Right lobe of liver (tissue), 6 donors: ENCODE measurements at regions not wholly inside any gene's neighbourhood (a gene's known extent, or its start where the extent isn't known, plus 50 kb on each side); places are given as distances from the start of the nearest gene placed in this dataset.

ENCODE experiments used
- ATAC-seq, 4 donors: fragments of 200-7000 bp; cut with Tn5 transposase; one replicate each; pipeline ENCODE4 v1.9.1; 2020; ENCODE audit warnings: mild to moderate bottlenecking in 4 of 4, moderate library complexity in 4 of 4
- DNase-seq, 3 donors: peaks; one replicate each; pipeline ENCODE4 v3.0.0-alpha.2; 2020
- H3K27ac ChIP-seq, 3 donors: fragments of 200-600 bp; one replicate each; pipeline ENCODE4 v1.8.0; 2022
- H3K27me3 ChIP-seq, 2 donors: fragments of 200-600 bp; one replicate each; pipeline ENCODE4 v1.8.0; 2022
- H3K36me3 ChIP-seq, 4 donors: fragments of 200-600 bp; sonication (generic) in 1 of 4; one replicate each; pipeline versions ENCODE4 v1.5.1 to v1.8.0; 2017 to 2022; ENCODE audit warnings: control low read depth in 1 of 4
- H3K4me1 ChIP-seq, 4 donors: fragments of 200-600 bp; sonication (generic) in 1 of 4; one replicate each; pipeline versions ENCODE4 v1.5.1 to v1.8.0; 2017 to 2022; ENCODE audit warnings: control low read depth in 1 of 4
- H3K4me3 ChIP-seq, 3 donors: fragments of 200-600 bp; one replicate each; pipeline ENCODE4 v1.8.0; 2022
- H3K9me3 ChIP-seq, 4 donors: fragments of 200-600 bp; sonication (generic) in 1 of 4; one replicate each; pipeline versions ENCODE4 v1.5.1 to v1.8.0; 2017 to 2022; ENCODE audit warnings: control low read depth in 1 of 4
- POLR2A ChIP-seq: fragments of 450-650 bp; IDR thresholded peaks from one replicate; pipeline ENCODE4 v1.6.1; 2017; ENCODE audit warnings: antibody characterized with exemption, mild to moderate bottlenecking
- WGBS: methylation state at CpG from one replicate; pipeline ENCODE4 v1.1.6; 2018; ENCODE audit warnings: low coverage, low lambda C conversion rate; ENCODE audit not compliant: insufficient coverage; ENCODE audit errors: missing lambda C conversion rate; 5-methylcytosine and 5-hydroxymethylcytosine counted together
- intact Hi-C, 2 donors: fragments of 100-400 bp; cut with DNase I; formaldehyde crosslinking; loops; one replicate each; pipeline versions ENCODE4 v1.11.2 to v1.14.1; 2022
- TF ChIP-seq, protein P1 (sequence below), 4 donors: fragments of 200-600 bp in 3 of 4; fragments of 450-650 bp in 1 of 4; IDR thresholded peaks; one replicate each; pipeline versions ENCODE4 v1.5.1 to v1.8.0; 2016 to 2022; ENCODE audit warnings: antibody characterized with exemption in 4 of 4, mild to moderate bottlenecking in 2 of 4
- donor health status: DM: no; HTN: yes; CAD: no.
- donor health status: DM: no; HTN: no; CAD: no.
- donor health status: DM: no; HTN: no; CAD: no.
- donor health status: DM: no; HTN: yes; CAD: no.
- donor health status: DM: no; HTN: yes; CAD: no.

DNA sequence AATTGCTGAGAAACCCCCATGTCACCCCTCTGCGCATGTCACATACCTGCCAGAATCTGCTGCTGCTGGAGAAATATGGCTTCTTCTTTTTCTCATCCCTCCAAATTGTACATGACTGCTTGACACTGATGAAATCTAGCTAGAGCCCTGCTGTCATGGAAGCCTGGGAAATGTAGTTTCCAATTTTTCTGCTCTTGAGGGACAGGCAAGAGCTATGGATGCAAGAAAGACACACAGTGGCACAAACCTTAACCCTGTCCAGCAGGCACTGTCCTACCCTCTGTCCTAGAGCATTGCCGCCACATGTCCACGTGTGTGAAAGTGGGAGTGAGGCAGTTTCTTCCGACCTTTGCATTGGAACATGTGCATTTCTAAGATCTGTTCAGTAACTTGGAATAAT lies 255.5 kb upstream of the SEMA6A start:
- Histone ChIP-seq H3K4me1 (no peaks in the 10 kb centered on the region), H3K4me3 (no peak overlapping the region), H3K36me3 (no peaks in the 10 kb centered on the region), H3K27ac (no peak overlapping the region), H3K27me3 (no peaks in the 10 kb centered on the region), H3K9me3 (no peaks in the 10 kb centered on the region)
- 80% methylated on average over 4 of the region's 4 CpGs for WGBS
- ATAC-seq (no peak), DNase-seq (no peak)
- TF ChIP-seq, protein P1, sequence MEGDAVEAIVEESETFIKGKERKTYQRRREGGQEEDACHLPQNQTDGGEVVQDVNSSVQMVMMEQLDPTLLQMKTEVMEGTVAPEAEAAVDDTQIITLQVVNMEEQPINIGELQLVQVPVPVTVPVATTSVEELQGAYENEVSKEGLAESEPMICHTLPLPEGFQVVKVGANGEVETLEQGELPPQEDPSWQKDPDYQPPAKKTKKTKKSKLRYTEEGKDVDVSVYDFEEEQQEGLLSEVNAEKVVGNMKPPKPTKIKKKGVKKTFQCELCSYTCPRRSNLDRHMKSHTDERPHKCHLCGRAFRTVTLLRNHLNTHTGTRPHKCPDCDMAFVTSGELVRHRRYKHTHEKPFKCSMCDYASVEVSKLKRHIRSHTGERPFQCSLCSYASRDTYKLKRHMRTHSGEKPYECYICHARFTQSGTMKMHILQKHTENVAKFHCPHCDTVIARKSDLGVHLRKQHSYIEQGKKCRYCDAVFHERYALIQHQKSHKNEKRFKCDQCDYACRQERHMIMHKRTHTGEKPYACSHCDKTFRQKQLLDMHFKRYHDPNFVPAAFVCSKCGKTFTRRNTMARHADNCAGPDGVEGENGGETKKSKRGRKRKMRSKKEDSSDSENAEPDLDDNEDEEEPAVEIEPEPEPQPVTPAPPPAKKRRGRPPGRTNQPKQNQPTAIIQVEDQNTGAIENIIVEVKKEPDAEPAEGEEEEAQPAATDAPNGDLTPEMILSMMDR (IDR thresholded peaks at IDR 0.05) = no peak
- TF ChIP-seq POLR2A = no peak
- intact Hi-C loops = no loop called here

DNA sequence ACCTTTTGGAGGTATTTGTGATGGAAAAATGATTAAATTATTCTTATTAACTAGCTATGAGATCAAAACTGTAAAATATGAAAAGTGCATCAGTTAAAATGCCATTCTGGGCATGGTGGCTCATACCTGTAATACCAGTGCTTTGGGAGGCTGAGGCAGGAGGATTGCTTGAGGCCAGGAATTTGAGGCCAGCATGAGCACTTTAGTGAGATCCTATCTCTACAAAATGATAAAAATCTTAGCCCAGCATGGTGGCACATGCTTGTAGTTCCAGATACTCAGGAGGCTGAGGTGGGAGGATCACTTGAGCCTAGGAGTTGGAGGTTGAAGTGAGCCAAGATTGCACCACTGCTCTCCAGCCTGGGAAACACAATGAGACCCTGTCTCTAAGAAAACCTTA lies 252.5 kb upstream of the SEMA6A start:
- no peaks in the 10 kb centered on the region for H3K4me1 ChIP-seq
- H3K36me3 ChIP-seq = no peaks in the 10 kb centered on the region
- H3K4me3 ChIP-seq = no peak overlapping the region
- intact Hi-C loops = no loop called here
- no peaks in the 10 kb centered on the region for H3K27me3 ChIP-seq
- no peak for TF ChIP-seq POLR2A
- TF ChIP-seq, protein P1 (IDR thresholded peaks at IDR 0.05) = no peak
- ATAC-seq (no peak), DNase-seq (no peak)
- no peak overlapping the region for H3K27ac ChIP-seq
- no peaks in the 10 kb centered on the region for H3K9me3 ChIP-seq

DNA sequence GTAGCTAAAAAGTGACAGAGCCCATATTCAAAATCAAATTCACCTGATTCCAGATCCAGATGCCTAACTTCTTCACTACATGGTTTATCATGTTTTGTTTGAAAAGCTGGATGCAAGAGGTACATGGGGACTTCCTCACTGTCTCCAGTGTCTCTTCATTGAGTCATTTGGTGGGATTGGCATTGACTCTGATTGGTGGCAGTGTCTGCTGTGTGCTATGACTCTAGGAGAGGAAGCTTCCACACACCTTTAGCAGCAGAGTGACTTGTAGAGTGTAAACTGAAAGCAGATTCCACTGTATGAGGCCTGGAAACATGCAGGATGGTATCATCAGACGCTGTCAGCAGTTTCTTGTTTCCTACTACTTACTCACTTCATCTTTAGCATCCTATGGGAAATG lies 250.9 kb upstream of the SEMA6A start:
- Histone ChIP-seq H3K27me3 (no peaks in the 10 kb centered on the region), H3K27ac (no peak overlapping the region), H3K9me3 (no peaks in the 10 kb centered on the region), H3K4me1 (no peaks in the 10 kb centered on the region), H3K4me3 (no peak overlapping the region), H3K36me3 (no peaks in the 10 kb centered on the region)
- ATAC-seq (no peak), DNase-seq (no peak)
- intact Hi-C loops = no loop called here
- WGBS = 100% methylated on average over 1 of the region's 1 CpG
- TF ChIP-seq, protein P1 (IDR thresholded peaks at IDR 0.05) = no peak

DNA sequence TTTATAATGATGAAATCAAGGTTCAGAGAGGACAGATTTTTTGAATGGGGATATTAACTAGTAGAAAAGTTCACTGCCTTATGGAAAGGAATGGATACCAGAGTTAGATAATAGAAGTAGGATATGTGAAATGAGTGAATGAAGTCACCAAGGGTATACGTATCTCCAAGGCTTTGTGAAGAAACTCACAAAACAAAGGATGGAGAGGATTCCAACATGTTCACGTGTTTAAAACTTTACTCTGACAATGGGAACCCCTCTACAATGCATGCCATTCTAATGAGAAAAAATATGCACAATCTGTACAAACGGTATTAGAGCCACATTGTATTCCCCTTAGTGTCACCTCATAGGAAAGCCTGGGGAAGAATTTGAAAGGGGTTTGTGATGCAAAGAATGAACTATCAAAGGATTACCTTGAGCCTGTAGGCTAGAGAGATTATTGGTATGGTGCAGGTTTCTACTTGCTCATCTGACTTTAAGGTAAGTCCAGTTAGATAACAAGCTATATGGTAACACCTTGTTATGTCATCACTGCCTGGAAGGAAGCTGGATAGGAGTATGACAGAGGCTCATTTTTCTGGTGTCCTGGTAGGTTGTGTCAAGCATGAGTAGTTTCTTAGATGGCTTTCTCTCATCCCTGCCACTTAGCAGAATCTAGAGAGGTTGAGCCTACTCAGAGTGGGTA lies 250.3 kb upstream of the SEMA6A start:
- intact Hi-C loops = no loop called here
- ATAC-seq = no peak
- H3K4me3 ChIP-seq = no peak overlapping the region
- no peaks in the 10 kb centered on the region for H3K9me3 ChIP-seq
- H3K27ac ChIP-seq = no peak overlapping the region
- no peak for DNase-seq
- H3K4me1 ChIP-seq = no peaks in the 10 kb centered on the region
- no peaks in the 10 kb centered on the region for H3K36me3 ChIP-seq
- TF ChIP-seq, protein P1 (IDR thresholded peaks at IDR 0.05) = no peak
- no peak for TF ChIP-seq POLR2A
- no peaks in the 10 kb centered on the region for H3K27me3 ChIP-seq
- WGBS = 61% methylated on average over 3 of the region's 3 CpGs
